Liver (tissue), 3 donors: ENCODE measurements at regions not wholly inside any gene's neighbourhood (a gene's known extent, or its start where the extent isn't known, plus 50 kb on each side); places are given as distances from the start of the nearest gene placed in this dataset.

ENCODE experiments used
- TAF1 ChIP-seq: conservative IDR thresholded peaks from 2 replicates; pipeline ENCODE4 v1.6.1; 2016; ENCODE audit warnings: antibody characterized with exemption, mild to moderate bottlenecking
- TF ChIP-seq, protein P1 (sequence below): fragments of 150-350 bp; IDR thresholded peaks from 2 replicates; pipeline ENCODE4 v1.5.1; 2017; ENCODE audit warnings: improper control_type of control experiment, low read depth, low read length; ENCODE audit not compliant: missing input control
- TF ChIP-seq, protein P2 (sequence below): IDR thresholded peaks from 2 replicates; pipeline ENCODE4 v1.6.1; 2016; ENCODE audit warnings: antibody characterized with exemption
- donor health status: healthy.
- donor health status: healthy.

GRCh38 chr6:170042123-170042522 is 248.8 kb downstream of the DLL1 start:
- TF ChIP-seq, protein P1, sequence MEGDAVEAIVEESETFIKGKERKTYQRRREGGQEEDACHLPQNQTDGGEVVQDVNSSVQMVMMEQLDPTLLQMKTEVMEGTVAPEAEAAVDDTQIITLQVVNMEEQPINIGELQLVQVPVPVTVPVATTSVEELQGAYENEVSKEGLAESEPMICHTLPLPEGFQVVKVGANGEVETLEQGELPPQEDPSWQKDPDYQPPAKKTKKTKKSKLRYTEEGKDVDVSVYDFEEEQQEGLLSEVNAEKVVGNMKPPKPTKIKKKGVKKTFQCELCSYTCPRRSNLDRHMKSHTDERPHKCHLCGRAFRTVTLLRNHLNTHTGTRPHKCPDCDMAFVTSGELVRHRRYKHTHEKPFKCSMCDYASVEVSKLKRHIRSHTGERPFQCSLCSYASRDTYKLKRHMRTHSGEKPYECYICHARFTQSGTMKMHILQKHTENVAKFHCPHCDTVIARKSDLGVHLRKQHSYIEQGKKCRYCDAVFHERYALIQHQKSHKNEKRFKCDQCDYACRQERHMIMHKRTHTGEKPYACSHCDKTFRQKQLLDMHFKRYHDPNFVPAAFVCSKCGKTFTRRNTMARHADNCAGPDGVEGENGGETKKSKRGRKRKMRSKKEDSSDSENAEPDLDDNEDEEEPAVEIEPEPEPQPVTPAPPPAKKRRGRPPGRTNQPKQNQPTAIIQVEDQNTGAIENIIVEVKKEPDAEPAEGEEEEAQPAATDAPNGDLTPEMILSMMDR = no peak
- TF ChIP-seq, protein P2, sequence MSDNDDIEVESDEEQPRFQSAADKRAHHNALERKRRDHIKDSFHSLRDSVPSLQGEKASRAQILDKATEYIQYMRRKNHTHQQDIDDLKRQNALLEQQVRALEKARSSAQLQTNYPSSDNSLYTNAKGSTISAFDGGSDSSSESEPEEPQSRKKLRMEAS = no peak
- no peak for TF ChIP-seq TAF1
